H1 (cell line): ENCODE measurements at regions not wholly inside any gene's neighbourhood (a gene's known extent, or its start where the extent isn't known, plus 50 kb on each side); places are given as distances from the start of the nearest gene placed in this dataset.

Experiments
- CTCF ChIA-PET: fragments of 300-600 bp; sonication (Branson Sonifier 250); formaldehyde crosslinking; loops from one replicate; lab custom pipeline; 2021; ENCODE audit not compliant: partially characterized antibody; lab: Charles Lee
- POLR2A ChIA-PET: fragments of 300-600 bp; sonication (Branson Sonifier 250); formaldehyde crosslinking; loops from one replicate; lab custom pipeline; 2021; ENCODE audit warnings: inconsistent platforms; ENCODE audit not compliant: partially characterized antibody; lab: Charles Lee
- DNase-seq, 2 experiments: peaks; one replicate each; pipeline versions ENCODE4 v3.0.0 to v3.0.0-alpha.2; 2010 to 2022; ENCODE audit warnings: low spot score in 2 of 2, low read depth in 1 of 2, mixed read lengths in 1 of 2
- FAIRE-seq: peaks from 2 replicates; lab custom pipeline; 2011; peaks lifted over from hg19 to GRCh38; lab: Jason Lieb, UNC
- H2AFZ ChIP-seq: 2 replicates; pipeline ENCODE4 v1.8.1; 2012; ENCODE audit warnings: low read length, inconsistent platforms
- H2AK5ac ChIP-seq: 2 replicates; pipeline ENCODE4 v1.6.1; 2013; ENCODE audit warnings: low read depth, low read length
- H2BK120ac ChIP-seq: replicated peaks from 2 replicates; pipeline ENCODE3; 2013; ENCODE audit warnings: low read depth, low read length, inconsistent platforms
- H2BK12ac ChIP-seq: 2 replicates; pipeline ENCODE4 v1.6.1; 2013; ENCODE audit warnings: low read depth, low read length
- H2BK15ac ChIP-seq: 2 replicates; pipeline ENCODE4 v1.6.1; 2013; ENCODE audit warnings: low read length
- H2BK20ac ChIP-seq: 2 replicates; pipeline ENCODE4 v1.6.1; 2013; ENCODE audit warnings: low read length
- H2BK5ac ChIP-seq: 2 replicates; pipeline ENCODE4 v1.6.1; 2013; ENCODE audit warnings: low read depth, low read length
- H3K14ac ChIP-seq: 2 replicates; pipeline ENCODE4 v1.6.1; 2013; ENCODE audit warnings: inconsistent platforms; ENCODE audit not compliant: insufficient read length
- H3K18ac ChIP-seq: 2 replicates; pipeline ENCODE4 v1.6.1; 2013; ENCODE audit warnings: low read length; ENCODE audit errors: extremely low read depth
- H3K23ac ChIP-seq: 2 replicates; pipeline ENCODE4 v1.6.1; 2013; ENCODE audit warnings: inconsistent platforms; ENCODE audit not compliant: insufficient read length
- H3K23me2 ChIP-seq: 2 replicates; pipeline ENCODE4 v1.6.1; 2013; ENCODE audit warnings: low read depth, low read length
- H3K27ac ChIP-seq: 2 replicates; pipeline ENCODE4 v1.6.1; 2011; ENCODE audit warnings: low read depth, low read length, inconsistent platforms
- H3K27me3 ChIP-seq, 4 experiments: replicated peaks in 1 of 4; 1 replicate in 1 of 4; 2 replicates in 3 of 4; pipeline versions ENCODE4 v1.6.1 to v1.8.1; 2011 to 2013; ENCODE audit warnings: low read length in 3 of 4, mild to moderate bottlenecking in 3 of 4, inconsistent platforms in 2 of 4, mixed read lengths in 2 of 4, moderate library complexity in 1 of 4; ENCODE audit not compliant: control insufficient read depth in 3 of 4, insufficient read depth in 3 of 4; ENCODE audit errors: extremely low read depth in 1 of 4
- H3K36me3 ChIP-seq, 4 experiments: 2 replicates each; pipeline versions ENCODE4 v1.6.1 to v1.8.1; 2011 to 2013; ENCODE audit warnings: mild to moderate bottlenecking in 4 of 4, low read length in 3 of 4, moderate library complexity in 2 of 4, control low read depth in 1 of 4, inconsistent platforms in 1 of 4; ENCODE audit not compliant: insufficient read depth in 4 of 4, control insufficient read depth in 2 of 4
- H3K4ac ChIP-seq: replicated peaks from 2 replicates; pipeline ENCODE3; 2013; ENCODE audit warnings: low read length, low read depth, mixed read lengths, inconsistent platforms; ENCODE audit not compliant: insufficient read length
- H3K4me1 ChIP-seq, 4 experiments: replicated peaks in 1 of 4; 1 replicate in 1 of 4; 2 replicates in 3 of 4; pipeline versions ENCODE4 v1.6.1 to v1.8.1; 2011 to 2013; ENCODE audit warnings: low read length in 3 of 4, inconsistent platforms in 2 of 4, mixed read lengths in 1 of 4; ENCODE audit not compliant: insufficient read depth in 4 of 4, control insufficient read depth in 3 of 4
- H3K4me2 ChIP-seq, 2 experiments: 2 replicates each; pipeline versions ENCODE4 v1.6.1 to v1.8.1; 2011 to 2013; ENCODE audit warnings: low read depth in 2 of 2, low read length in 2 of 2, control low read depth in 1 of 2, inconsistent platforms in 1 of 2, mild to moderate bottlenecking in 1 of 2; ENCODE audit not compliant: insufficient read depth in 1 of 2
- H3K4me3 ChIP-seq, 4 experiments: fragments of 200-600, 300-600 bp in 1 of 4; sonication (generic), shearing (Covaris generic), sonication (Bioruptor Twin) in 1 of 4; 2 replicates each; pipeline versions ENCODE4 v1.5.1 to v1.8.1; 2011 to 2016; ENCODE audit warnings: low read length in 4 of 4, low read depth in 3 of 4, control low read depth in 2 of 4, inconsistent platforms in 2 of 4, mild to moderate bottlenecking in 2 of 4, mixed read lengths in 1 of 4, moderate library complexity in 1 of 4; ENCODE audit not compliant: insufficient read depth in 2 of 4; ENCODE audit errors: extremely low read depth in 1 of 4
- H3K56ac ChIP-seq: replicated peaks from 2 replicates; pipeline ENCODE3; 2013; ENCODE audit warnings: low read depth, mild to moderate bottlenecking, mixed read lengths, low read length, inconsistent platforms; ENCODE audit not compliant: insufficient read length
- H3K79me1 ChIP-seq: 2 replicates; pipeline ENCODE4 v1.6.1; 2013; ENCODE audit warnings: low read depth, low read length, control low read depth
- H3K79me2 ChIP-seq, 2 experiments: 2 replicates each; pipeline versions ENCODE4 v1.6.1 to v1.8.1; 2012 to 2013; ENCODE audit warnings: low read length in 2 of 2, mild to moderate bottlenecking in 2 of 2, inconsistent platforms in 1 of 2; ENCODE audit not compliant: insufficient read depth in 2 of 2, control insufficient read depth in 1 of 2
- H3K9ac ChIP-seq, 4 experiments: replicated peaks in 1 of 4; 1 replicate in 1 of 4; 2 replicates in 3 of 4; pipeline versions ENCODE4 v1.6.1 to v1.8.1; 2011 to 2013; ENCODE audit warnings: low read depth in 3 of 4, low read length in 3 of 4, control low read depth in 2 of 4, mild to moderate bottlenecking in 2 of 4, moderate library complexity in 2 of 4, inconsistent platforms in 1 of 4; ENCODE audit errors: extremely low read depth in 1 of 4
- H3K9me3 ChIP-seq, 2 experiments: 2 replicates each; pipeline versions ENCODE4 v1.6.1 to v1.8.1; 2012 to 2013; ENCODE audit warnings: mild to moderate bottlenecking in 2 of 2, moderate library complexity in 2 of 2, control low read depth in 1 of 2, inconsistent platforms in 1 of 2, low read depth in 1 of 2, low read length in 1 of 2, mixed read lengths in 1 of 2; ENCODE audit not compliant: insufficient read depth in 2 of 2
- H4K20me1 ChIP-seq, 2 experiments: replicated peaks in 1 of 2; 2 replicates each; pipeline versions ENCODE3 to v1.8.1; 2011 to 2013; ENCODE audit warnings: inconsistent platforms in 2 of 2, low read length in 2 of 2, mild to moderate bottlenecking in 1 of 2; ENCODE audit not compliant: insufficient read depth in 2 of 2, control insufficient read depth in 1 of 2
- H4K5ac ChIP-seq: 2 replicates; pipeline ENCODE4 v1.6.1; 2013; ENCODE audit warnings: low read length, low read depth, mixed read lengths, inconsistent platforms; ENCODE audit not compliant: insufficient read length
- H4K8ac ChIP-seq: 2 replicates; pipeline ENCODE4 v1.8.0; 2013; ENCODE audit warnings: mild to moderate bottlenecking, moderate library complexity, low read length, inconsistent platforms; ENCODE audit not compliant: insufficient read depth; ENCODE audit errors: extremely low read depth
- H4K91ac ChIP-seq: replicated peaks from 2 replicates; pipeline ENCODE3; 2013; ENCODE audit warnings: low read length, mixed read lengths, inconsistent platforms; ENCODE audit not compliant: insufficient read length
- CBX5 ChIP-seq: fragments of 300-800, 300-1000 bp; sonication (generic); IDR thresholded peaks from 2 replicates; pipeline ENCODE4 v1.7.1; 2016; ENCODE audit warnings: antibody characterized with exemption, low read length, low read depth
- TAF7 ChIP-seq: optimal IDR thresholded peaks from 2 replicates; pipeline ENCODE3; 2011; ENCODE audit warnings: low read depth, mild to moderate bottlenecking, inconsistent platforms, low read length, moderate library complexity, borderline replicate concordance

DNA sequence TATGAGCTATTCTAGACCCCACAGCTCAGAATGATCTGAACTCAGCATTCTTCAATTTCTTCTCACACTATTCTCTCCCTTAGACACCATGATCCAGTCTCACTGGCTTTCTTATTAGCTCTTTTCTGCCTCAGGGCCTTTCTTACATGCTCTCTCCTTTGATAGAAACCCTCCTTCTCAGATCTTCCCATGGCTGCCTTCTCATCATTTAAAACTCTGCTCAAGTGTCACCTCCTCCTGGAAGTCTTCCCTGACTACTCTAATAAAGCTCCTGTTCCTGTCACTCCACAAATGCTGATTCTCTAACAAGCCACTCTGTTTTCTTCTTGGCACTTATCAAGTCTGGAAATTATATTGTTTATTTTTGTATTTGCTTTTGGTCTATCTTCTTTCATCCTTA lies 131.1 kb downstream of the HNMT start:
- no peak overlapping the region for H3K4ac ChIP-seq
- no peak overlapping the region for H2BK20ac ChIP-seq
- H2BK12ac ChIP-seq = no peak overlapping the region
- ChIA-PET POLR2A (no interaction called here), CTCF (interaction anchor here (1.1 to 1.7 kb wide), 3 partner anchors 62 to 185 kb away, joined by 3 to 6 read pairs (median 3); no protein-coding TSS in a partner anchor)
- H3K14ac ChIP-seq = no peak overlapping the region
- H3K79me1 ChIP-seq = no peaks in the 10 kb centered on the region
- no peak overlapping the region for H4K91ac ChIP-seq
- peaks cover 2% of the 10 kb centered on the region; the same call in 1 of the 2 replicates for H3K23me2 ChIP-seq
- H2AK5ac ChIP-seq = no peak overlapping the region
- no peak overlapping the region for H2BK15ac ChIP-seq
- no peaks in the 10 kb centered on the region for H4K20me1 ChIP-seq
- no peak overlapping the region for H3K4me2 ChIP-seq
- FAIRE-seq = no peak
- H3K79me2 ChIP-seq = no peaks in the 10 kb centered on the region
- H4K5ac ChIP-seq = no peak overlapping the region
- H4K8ac ChIP-seq = no peak overlapping the region
- H3K9ac ChIP-seq = no peak overlapping the region
- peaks cover 0 to 2% (median 0%) of the 10 kb centered on the region in 4 experiments; a peak in 1 of 7 replicates for H3K27me3 ChIP-seq
- H2AFZ ChIP-seq = no peak overlapping the region
- no peaks in the 10 kb centered on the region for H3K9me3 ChIP-seq
- H3K27ac ChIP-seq = no peak overlapping the region
- H3K36me3 ChIP-seq = no peaks in the 10 kb centered on the region
- H2BK5ac ChIP-seq = no peak overlapping the region
- H3K18ac ChIP-seq = no peak overlapping the region
- H3K23ac ChIP-seq = no peak overlapping the region
- no peak overlapping the region for H3K4me3 ChIP-seq
- no peak overlapping the region for H2BK120ac ChIP-seq
- no peak for DNase-seq
- no peak overlapping the region for H3K56ac ChIP-seq
- peaks cover 0 to 2% (median 0%) of the 10 kb centered on the region in 4 experiments; a peak in 1 of 7 replicates for H3K4me1 ChIP-seq
- TF ChIP-seq CBX5 (no peak), TAF7 (no peak)
